ENCODE measurements at regions not wholly inside any gene's neighbourhood (a gene's known extent, or its start where the extent isn't known, plus 50 kb on each side); places are given as distances from the start of the nearest gene placed in this dataset.

DNA sequence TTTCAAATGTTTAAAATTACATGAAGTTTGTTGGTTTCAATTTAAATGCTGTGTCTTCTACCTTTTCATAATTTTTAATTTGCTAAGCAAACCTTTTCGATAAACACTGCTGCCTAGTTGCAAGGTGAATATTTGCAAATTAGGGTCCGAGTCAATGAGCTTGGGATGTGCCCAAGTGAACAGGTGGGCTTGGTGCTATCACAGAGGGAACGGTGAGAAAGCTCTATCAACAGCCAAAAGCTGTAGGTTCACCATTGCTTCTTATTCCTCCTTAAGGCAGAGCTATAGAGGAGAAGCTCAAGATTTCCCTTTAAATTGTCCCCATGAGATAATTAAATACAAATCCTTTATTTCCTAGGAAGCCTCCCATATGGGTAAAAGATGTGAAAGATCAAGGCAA lies 245.3 kb upstream of the CELF2 start:
- H3K79me2 ChIP-seq (ENCODE audit: insufficient read depth, low read length), result no peaks in the 10 kb centered on the region
- TF ChIP-seq EZH2 (IDR thresholded peaks at IDR 0.05; ENCODE audit: borderline replicate concordance, low read length) (no peak), CTCF (IDR thresholded peaks at IDR 0.05; ENCODE audit: low read length) (no peak)
- H3K4me3 ChIP-seq (ENCODE audit: low read depth, low read length, poor library complexity, severe bottlenecking), result no peak overlapping the region
- no peaks in the 10 kb centered on the region for H3F3A ChIP-seq (ENCODE audit: insufficient read depth, low read length)
- H3K9me3 ChIP-seq (ENCODE audit: low read length), result no peaks in the 10 kb centered on the region
- H3K9me2 ChIP-seq (ENCODE audit: low read depth, low read length), result no peaks in the 10 kb centered on the region
- H3K4me2 ChIP-seq (ENCODE audit: low read length), result no peak overlapping the region
- H4K20me1 ChIP-seq (ENCODE audit: insufficient read depth, low read length), result no peaks in the 10 kb centered on the region
- H3K4me1 ChIP-seq (ENCODE audit: insufficient read depth, low read length, severe bottlenecking), result no peaks in the 10 kb centered on the region
- no peak overlapping the region for H3K27ac ChIP-seq (ENCODE audit: low read depth, low read length, poor library complexity, severe bottlenecking)
- no peaks in the 10 kb centered on the region for H3K36me3 ChIP-seq (ENCODE audit: insufficient read depth, low read length)
- H3K9ac ChIP-seq (ENCODE audit: low read length), result no peak overlapping the region
- no peak overlapping the region for H2AFZ ChIP-seq (ENCODE audit: low read length)
- no peaks in the 10 kb centered on the region for H3K27me3 ChIP-seq (ENCODE audit: insufficient read depth, low read length)

GRCh38 chr10:10772874-10773508 lies 244.7 kb upstream of the CELF2 start:
- Histone ChIP-seq H3K4me2 (ENCODE audit: low read length) (no peak overlapping the region), H3K4me1 (ENCODE audit: insufficient read depth, low read length, severe bottlenecking) (no peaks in the 10 kb centered on the region), H3F3A (ENCODE audit: insufficient read depth, low read length) (no peaks in the 10 kb centered on the region), H2AFZ (ENCODE audit: low read length) (no peak overlapping the region), H4K20me1 (ENCODE audit: insufficient read depth, low read length) (no peaks in the 10 kb centered on the region), H3K27ac (ENCODE audit: low read depth, low read length, poor library complexity, severe bottlenecking) (no peak overlapping the region), H3K36me3 (ENCODE audit: insufficient read depth, low read length) (no peaks in the 10 kb centered on the region), H3K9ac (ENCODE audit: low read length) (no peak overlapping the region), H3K9me2 (ENCODE audit: low read depth, low read length) (no peaks in the 10 kb centered on the region), H3K9me3 (ENCODE audit: low read length) (no peaks in the 10 kb centered on the region), H3K4me3 (ENCODE audit: low read depth, low read length, poor library complexity, severe bottlenecking) (no peak overlapping the region), H3K27me3 (ENCODE audit: insufficient read depth, low read length) (no peaks in the 10 kb centered on the region), H3K79me2 (ENCODE audit: insufficient read depth, low read length) (no peaks in the 10 kb centered on the region)
- TF ChIP-seq EZH2 (IDR thresholded peaks at IDR 0.05; ENCODE audit: borderline replicate concordance, low read length), result no peak
- TF ChIP-seq CTCF (IDR thresholded peaks at IDR 0.05; ENCODE audit: low read length), result no peak

DNA sequence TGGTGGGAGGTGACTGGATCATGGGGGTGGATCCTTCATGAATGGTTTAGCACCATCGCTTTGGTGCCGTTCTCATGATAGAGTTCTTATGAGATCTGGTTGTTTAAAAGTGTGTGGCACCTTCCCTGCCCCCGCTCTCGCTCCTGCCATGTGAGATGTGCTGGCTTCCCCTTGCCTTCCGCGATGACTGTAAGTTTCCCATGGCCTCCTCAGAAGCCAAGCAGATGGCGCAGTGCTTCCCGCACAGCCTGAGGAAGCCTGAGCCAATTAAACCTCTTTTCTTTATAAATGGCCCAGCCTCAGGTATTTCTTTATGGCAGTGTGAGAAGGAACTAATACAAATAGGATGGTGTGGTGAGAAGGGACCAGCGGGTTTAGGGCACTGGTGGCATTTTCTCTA lies 243.3 kb upstream of the CELF2 start:
- Histone ChIP-seq H4K20me1 (ENCODE audit: insufficient read depth, low read length) (no peaks in the 10 kb centered on the region), H3K27me3 (ENCODE audit: insufficient read depth, low read length) (no peaks in the 10 kb centered on the region), H3K4me1 (ENCODE audit: insufficient read depth, low read length, severe bottlenecking) (no peaks in the 10 kb centered on the region), H3K36me3 (ENCODE audit: insufficient read depth, low read length) (no peaks in the 10 kb centered on the region), H3K4me3 (ENCODE audit: low read depth, low read length, poor library complexity, severe bottlenecking) (no peak overlapping the region), H3K27ac (ENCODE audit: low read depth, low read length, poor library complexity, severe bottlenecking) (no peak overlapping the region), H3K9me3 (ENCODE audit: low read length) (no peaks in the 10 kb centered on the region), H3F3A (ENCODE audit: insufficient read depth, low read length) (no peaks in the 10 kb centered on the region), H3K4me2 (ENCODE audit: low read length) (no peak overlapping the region), H2AFZ (ENCODE audit: low read length) (no peak overlapping the region), H3K9ac (ENCODE audit: low read length) (no peak overlapping the region), H3K79me2 (ENCODE audit: insufficient read depth, low read length) (no peaks in the 10 kb centered on the region), H3K9me2 (ENCODE audit: low read depth, low read length) (no peaks in the 10 kb centered on the region)
- no peak for TF ChIP-seq CTCF (IDR thresholded peaks at IDR 0.05; ENCODE audit: low read length)
- TF ChIP-seq EZH2 (IDR thresholded peaks at IDR 0.05; ENCODE audit: borderline replicate concordance, low read length), result no peak
